K562 (cell line): ENCODE measurements at regions not wholly inside any gene's neighbourhood (a gene's known extent, or its start where the extent isn't known, plus 50 kb on each side); places are given as distances from the start of the nearest gene placed in this dataset.

Source experiments
- ATAC-seq: fragments of 200-7000 bp; cut with Tn5 transposase; 3 replicates; pipeline ENCODE4 v1.9.1; 2020; ENCODE audit warnings: moderate library complexity
- BruUV-seq: library from RNA; stranded (reverse); fragments of 400-500 nt; replicated peaks from 2 replicates; lab custom pipeline; 2021; lab: Mats Ljungman, UMichigan
- CTCF ChIA-PET: fragments of 300-600 bp; formaldehyde crosslinking; extraction: SDS; loops from one replicate; lab custom pipeline; 2021; ENCODE audit warnings: low intra/inter-chr PET ratio; lab: Yijun Ruan, JAX
- POLR2A ChIA-PET: fragments of 300-600, 350-650 bp; sonication (Branson Sonifier 250); formaldehyde crosslinking; extraction: SDS; loops from one replicate; lab custom pipeline; 2021; ENCODE audit warnings: antibody characterized with exemption, inconsistent platforms; lab: Yijun Ruan, JAX
- DNase-seq, 4 experiments: peaks; one replicate each; pipeline versions ENCODE4 v3.0.0 to v3.0.0-alpha.2; 2011 to 2018; ENCODE audit warnings: low spot score in 3 of 4, mixed read lengths in 3 of 4; ENCODE audit errors: extremely low read depth in 1 of 4
- FAIRE-seq: peaks from 2 replicates; lab custom pipeline; 2011; peaks lifted over from hg19 to GRCh38; lab: Jason Lieb, UNC
- H2AFZ ChIP-seq: 2 replicates; pipeline ENCODE4 v1.6.0; 2011; ENCODE audit warnings: low read depth, low read length, control low read depth, inconsistent platforms
- H3K27ac ChIP-seq: fragments of 200-600 bp; 3 replicates; pipeline ENCODE4 v1.8.0; 2011; ENCODE audit warnings: low read depth, mild to moderate bottlenecking, control low read depth, inconsistent platforms, low read length, moderate library complexity, mixed read lengths; ENCODE audit errors: extremely low read depth
- H3K27me3 ChIP-seq, 2 experiments: fragments of 300-600 bp in 1 of 2; 2 replicates in 1 of 2; 3 replicates in 1 of 2; pipeline versions ENCODE4 v1.6.0 to v1.8.0; 2011; ENCODE audit warnings: inconsistent platforms in 2 of 2, low read length in 2 of 2, mild to moderate bottlenecking in 1 of 2, mixed read lengths in 1 of 2, moderate library complexity in 1 of 2; ENCODE audit not compliant: control insufficient read depth in 2 of 2, insufficient read depth in 2 of 2
- H3K36me3 ChIP-seq: fragments of 300-600 bp; 3 replicates; pipeline ENCODE4 v1.8.0; 2011; ENCODE audit warnings: mild to moderate bottlenecking, low read length, inconsistent platforms; ENCODE audit not compliant: control insufficient read depth, insufficient read depth
- H3K4me1 ChIP-seq, 2 experiments: fragments of 200-600 bp in 1 of 2; replicated peaks in 1 of 2; 2 replicates in 1 of 2; 3 replicates in 1 of 2; pipeline versions ENCODE4 v1.5.1 to v1.8.0; 2011; ENCODE audit warnings: inconsistent platforms in 2 of 2, low read length in 2 of 2, mild to moderate bottlenecking in 1 of 2, mixed read lengths in 1 of 2, moderate library complexity in 1 of 2; ENCODE audit not compliant: control insufficient read depth in 2 of 2, insufficient read depth in 2 of 2
- H3K4me2 ChIP-seq: 2 replicates; pipeline ENCODE4 v1.6.1; 2011; ENCODE audit warnings: low read length, control low read depth, inconsistent platforms, mixed read lengths; ENCODE audit not compliant: insufficient read depth
- H3K4me3 ChIP-seq: fragments of 200-600 bp; sonication (generic), shearing (Covaris generic); 2 replicates; pipeline ENCODE4 v1.5.1; 2016; ENCODE audit warnings: control low read depth, inconsistent platforms
- H3K79me2 ChIP-seq: fragments of 200-600 bp; 3 replicates; pipeline ENCODE4 v1.8.0; 2011; ENCODE audit warnings: low read length, inconsistent platforms; ENCODE audit not compliant: control insufficient read depth, insufficient read depth
- H3K9ac ChIP-seq, 2 experiments: 2 replicates each; pipeline versions ENCODE4 v1.6.0 to v1.6.1; 2011; ENCODE audit warnings: low read depth in 2 of 2, low read length in 2 of 2, control low read depth in 1 of 2, inconsistent platforms in 1 of 2, mild to moderate bottlenecking in 1 of 2, mixed read lengths in 1 of 2; ENCODE audit not compliant: insufficient read depth in 1 of 2
- H3K9me1 ChIP-seq: one replicate; pipeline ENCODE4 v1.6.0; 2011; ENCODE audit warnings: inconsistent platforms, mild to moderate bottlenecking, low read length, moderate library complexity; ENCODE audit not compliant: control insufficient read depth, insufficient read depth
- H3K9me3 ChIP-seq: replicated peaks from 2 replicates; pipeline ENCODE4 v1.5.1; 2011; ENCODE audit warnings: low read depth, low read length, inconsistent platforms; ENCODE audit not compliant: control insufficient read depth, insufficient read depth
- H4K20me1 ChIP-seq: replicated peaks from 2 replicates; pipeline ENCODE4 v1.6.1; 2011; ENCODE audit warnings: low read length, inconsistent platforms, mixed read lengths; ENCODE audit not compliant: control insufficient read depth, insufficient read depth
- C11orf30 ChIP-seq: fragments of 450-650 bp; IDR thresholded peaks from 2 replicates; pipeline ENCODE4 v1.6.1; 2016; ENCODE audit warnings: low read depth, mild to moderate bottlenecking
- CHD1 ChIP-seq: fragments of 200-600 bp; sonication (generic); IDR thresholded peaks from one replicate; pipeline ENCODE4 v1.6.1; 2012; ENCODE audit warnings: mild to moderate bottlenecking, moderate library complexity, low read length, inconsistent platforms
- DDX20 ChIP-seq: fragments of 450-650 bp; IDR thresholded peaks from 2 replicates; pipeline ENCODE4 v1.6.1; 2016; ENCODE audit warnings: missing genetic modification characterization, low read depth, mild to moderate bottlenecking, missing compliant biosample characterization, moderate library complexity
- ESRRB ChIP-seq: fragments of 250-450 bp; sonication (Bioruptor Pico); IDR thresholded peaks from 2 replicates; pipeline ENCODE4 v1.5.0; 2020; ENCODE audit warnings: mild to moderate bottlenecking, moderate library complexity, borderline replicate concordance
- IRF2 ChIP-seq: sonication (generic); formaldehyde crosslinking; IDR thresholded peaks from 2 replicates; pipeline ENCODE4 v1.8.1; 2022; ENCODE audit warnings: mild to moderate bottlenecking, missing genetic modification reagents
- MTA2 ChIP-seq: fragments of 450-650 bp; IDR thresholded peaks from 2 replicates; pipeline ENCODE4 v1.6.1; 2016; ENCODE audit warnings: low read depth
- PTRF ChIP-seq: fragments of 450-650 bp; IDR thresholded peaks from 2 replicates; pipeline ENCODE4 v1.6.1; 2016; ENCODE audit warnings: mild to moderate bottlenecking, missing genetic modification characterization, missing compliant biosample characterization
- RFX5 ChIP-seq: IDR thresholded peaks from 2 replicates; pipeline ENCODE4 v1.6.1; 2011; ENCODE audit warnings: low read depth, mild to moderate bottlenecking, improper control_type of control experiment, low read length
- SP2 ChIP-seq: IDR thresholded peaks from 2 replicates; pipeline ENCODE4 v1.6.1; 2011; ENCODE audit warnings: mild to moderate bottlenecking, low read depth, low read length, moderate library complexity; ENCODE audit not compliant: poor library complexity, severe bottlenecking; ENCODE audit errors: extremely low read depth
- SRSF1 ChIP-seq: fragments of 200-400 bp; formaldehyde crosslinking; IDR thresholded peaks from 2 replicates; pipeline ENCODE4 v1.6.1; 2017; ENCODE audit warnings: mild to moderate bottlenecking, low read depth, low read length, moderate library complexity
- ZNF589 ChIP-seq: fragments of 200-800 bp; sonication (Bioruptor generic); IDR thresholded peaks from 2 replicates; pipeline ENCODE4 v1.6.1; 2016; ENCODE audit warnings: low read depth, missing genetic modification characterization, missing compliant biosample characterization
- ZNF696 ChIP-seq: fragments of 250-450 bp; sonication (Bioruptor Pico); conservative IDR thresholded peaks from 2 replicates; pipeline ENCODE4 v1.4.0; 2020; ENCODE audit warnings: mild to moderate bottlenecking, moderate library complexity
- ZNF780A ChIP-seq: fragments of 250-450 bp; sonication (Bioruptor Pico); IDR thresholded peaks from 2 replicates; pipeline ENCODE4 v1.5.0; 2021; ENCODE audit warnings: mild to moderate bottlenecking
- WGBS: fragments of 100-300 bp; shearing (Covaris generic); methylation state at CpG from one replicate; pipeline ENCODE4 v1.1.6; 2016; ENCODE audit warnings: low coverage, mixed read lengths; ENCODE audit not compliant: insufficient coverage; ENCODE audit errors: missing lambda C conversion rate; 5-methylcytosine and 5-hydroxymethylcytosine counted together
- in situ Hi-C: fragments of 300-500 bp; cut with MboI; formaldehyde crosslinking; loops from 4 replicates; pipeline ENCODE4 v1.15.0; 2018; ENCODE audit warnings: inconsistent platforms, mixed read lengths
- intact Hi-C: fragments of 100-400 bp; cut with micrococcal nuclease; formaldehyde crosslinking; loops from 2 replicates; pipeline ENCODE4 v1.14.2; 2022
- TF ChIP-seq, protein P1 (sequence below): fragments of 200-400 bp; formaldehyde crosslinking; IDR thresholded peaks from 2 replicates; pipeline ENCODE4 v1.6.1; 2017; ENCODE audit warnings: mild to moderate bottlenecking, low read depth, low read length, moderate library complexity
- TF ChIP-seq, protein P2 (sequence below): IDR thresholded peaks from 2 replicates; pipeline ENCODE4 v1.6.1; 2012; ENCODE audit warnings: low read depth, low read length, improper control_type of control experiment, borderline replicate concordance
- TF ChIP-seq, protein P3 (sequence below), 2 experiments: fragments of 200-800 bp in 1 of 2; sonication (Bioruptor generic) in 1 of 2; sonication (generic) in 1 of 2; formaldehyde crosslinking in 1 of 2; IDR thresholded peaks in 1 of 2; conservative IDR thresholded peaks in 1 of 2; 2 replicates each; pipeline versions ENCODE4 v1.5.0 to v1.6.1; 2016 to 2020; ENCODE audit warnings: missing compliant biosample characterization in 1 of 2, missing genetic modification characterization in 1 of 2, missing genetic modification reagents in 1 of 2

DNA sequence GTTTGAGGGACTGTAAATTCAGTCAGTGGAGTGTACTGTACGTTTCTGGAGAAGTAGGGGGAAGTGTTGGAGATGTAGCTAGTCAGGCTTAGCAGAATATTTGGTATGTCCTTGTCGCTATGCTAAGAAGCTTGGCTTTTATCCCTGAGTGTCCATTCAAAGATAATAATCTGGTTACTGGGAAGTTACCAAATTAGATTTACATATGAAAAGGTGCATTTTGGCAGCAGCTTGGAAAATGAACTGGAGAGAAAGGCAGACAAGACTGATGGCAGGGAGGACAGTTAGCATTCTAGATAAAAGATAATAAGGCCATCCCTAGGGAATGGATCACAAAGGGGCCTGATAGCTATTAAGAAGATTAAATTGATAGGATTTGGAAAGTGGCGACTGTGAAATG lies 58.7 kb downstream of the P2RY1 start (continued):
- TF ChIP-seq, protein P1, sequence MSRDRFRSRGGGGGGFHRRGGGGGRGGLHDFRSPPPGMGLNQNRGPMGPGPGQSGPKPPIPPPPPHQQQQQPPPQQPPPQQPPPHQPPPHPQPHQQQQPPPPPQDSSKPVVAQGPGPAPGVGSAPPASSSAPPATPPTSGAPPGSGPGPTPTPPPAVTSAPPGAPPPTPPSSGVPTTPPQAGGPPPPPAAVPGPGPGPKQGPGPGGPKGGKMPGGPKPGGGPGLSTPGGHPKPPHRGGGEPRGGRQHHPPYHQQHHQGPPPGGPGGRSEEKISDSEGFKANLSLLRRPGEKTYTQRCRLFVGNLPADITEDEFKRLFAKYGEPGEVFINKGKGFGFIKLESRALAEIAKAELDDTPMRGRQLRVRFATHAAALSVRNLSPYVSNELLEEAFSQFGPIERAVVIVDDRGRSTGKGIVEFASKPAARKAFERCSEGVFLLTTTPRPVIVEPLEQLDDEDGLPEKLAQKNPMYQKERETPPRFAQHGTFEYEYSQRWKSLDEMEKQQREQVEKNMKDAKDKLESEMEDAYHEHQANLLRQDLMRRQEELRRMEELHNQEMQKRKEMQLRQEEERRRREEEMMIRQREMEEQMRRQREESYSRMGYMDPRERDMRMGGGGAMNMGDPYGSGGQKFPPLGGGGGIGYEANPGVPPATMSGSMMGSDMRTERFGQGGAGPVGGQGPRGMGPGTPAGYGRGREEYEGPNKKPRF, result no peak
- no peak for TF ChIP-seq ZNF589 (CRISPR knock-in tag)
- no peak for TF ChIP-seq CHD1

DNA sequence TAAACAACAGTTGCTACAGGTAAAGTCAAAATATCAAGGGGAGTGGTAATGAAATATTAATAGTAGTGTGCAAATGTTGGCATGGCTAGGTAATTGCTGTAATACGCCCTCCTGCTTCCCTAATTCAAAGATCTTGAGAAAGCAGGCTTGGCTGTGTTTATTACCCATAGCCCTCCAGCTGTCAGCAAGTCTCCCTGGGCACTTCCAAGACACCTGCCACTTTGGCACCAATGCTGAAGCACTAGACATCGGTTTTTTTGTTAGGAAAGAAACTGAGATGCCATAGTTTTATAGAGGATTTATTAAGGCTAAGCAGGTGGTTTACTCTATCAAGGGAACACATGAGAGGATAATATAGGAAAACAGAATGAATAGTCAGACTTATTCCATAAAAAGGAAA lies 64.4 kb downstream of the P2RY1 start:
- no CpG with 5 or more reads among the region's 2 CpGs for WGBS
- FAIRE-seq, result no peak
- intact Hi-C loops, result no loop called here

More for the DNA sequence above, 64.4 kb downstream of the P2RY1 start:
- no peaks in the 10 kb centered on the region for H3K79me2 ChIP-seq
- no peak for ATAC-seq
- CTCF ChIA-PET, result interaction anchor here (0.6 kb wide), 1 partner anchor 77 kb away, joined by 3 read pairs; no protein-coding TSS in a partner anchor
- H3K9ac ChIP-seq, result no peak overlapping the region
- no peak overlapping the region for H2AFZ ChIP-seq
- in situ Hi-C loops, result no loop called here
- H3K4me2 ChIP-seq, result no peak overlapping the region
- no peak overlapping the region for H3K27ac ChIP-seq
- no peaks in the 10 kb centered on the region for H3K9me3 ChIP-seq
- H3K4me3 ChIP-seq, result no peak overlapping the region
- TF ChIP-seq SP2 (no peak), SRSF1 (no peak), ZNF780A (CRISPR knock-in tag) (no peak), ESRRB (CRISPR knock-in tag) (no peak), IRF2 (CRISPR knock-in tag) (no peak), DDX20 (tag) (no peak), RFX5 (no peak), ZNF696 (CRISPR knock-in tag) (no peak), C11orf30 (no peak), PTRF (tag) (no peak), MTA2 (no peak)
- TF ChIP-seq, protein P2, sequence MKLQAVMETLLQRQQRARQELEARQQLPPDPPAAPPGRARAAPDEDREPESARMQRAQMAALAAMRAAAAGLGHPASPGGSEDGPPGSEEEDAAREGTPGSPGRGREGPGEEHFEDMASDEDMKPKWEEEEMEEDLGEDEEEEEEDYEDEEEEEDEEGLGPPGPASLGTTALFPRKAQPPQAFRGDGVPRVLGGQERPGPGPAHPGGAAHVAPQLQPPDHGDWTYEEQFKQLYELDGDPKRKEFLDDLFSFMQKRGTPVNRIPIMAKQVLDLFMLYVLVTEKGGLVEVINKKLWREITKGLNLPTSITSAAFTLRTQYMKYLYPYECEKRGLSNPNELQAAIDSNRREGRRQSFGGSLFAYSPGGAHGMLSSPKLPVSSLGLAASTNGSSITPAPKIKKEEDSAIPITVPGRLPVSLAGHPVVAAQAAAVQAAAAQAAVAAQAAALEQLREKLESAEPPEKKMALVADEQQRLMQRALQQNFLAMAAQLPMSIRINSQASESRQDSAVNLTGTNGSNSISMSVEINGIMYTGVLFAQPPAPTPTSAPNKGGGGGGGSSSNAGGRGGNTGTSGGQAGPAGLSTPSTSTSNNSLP, result no peak
- TF ChIP-seq, protein P3, sequence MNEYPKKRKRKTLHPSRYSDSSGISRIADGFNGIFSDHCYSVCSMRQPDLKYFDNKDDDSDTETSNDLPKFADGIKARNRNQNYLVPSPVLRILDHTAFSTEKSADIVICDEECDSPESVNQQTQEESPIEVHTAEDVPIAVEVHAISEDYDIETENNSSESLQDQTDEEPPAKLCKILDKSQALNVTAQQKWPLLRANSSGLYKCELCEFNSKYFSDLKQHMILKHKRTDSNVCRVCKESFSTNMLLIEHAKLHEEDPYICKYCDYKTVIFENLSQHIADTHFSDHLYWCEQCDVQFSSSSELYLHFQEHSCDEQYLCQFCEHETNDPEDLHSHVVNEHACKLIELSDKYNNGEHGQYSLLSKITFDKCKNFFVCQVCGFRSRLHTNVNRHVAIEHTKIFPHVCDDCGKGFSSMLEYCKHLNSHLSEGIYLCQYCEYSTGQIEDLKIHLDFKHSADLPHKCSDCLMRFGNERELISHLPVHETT (CRISPR knock-in tag; conservative IDR thresholded peaks at IDR 0.05 in 1 of 2, IDR thresholded peaks at IDR 0.05 in 1 of 2), result no peak
- TF ChIP-seq, all 486 proteins: peak for 0
- no peak for DNase-seq
- BruUV-seq, result no TSS peak
- no peaks in the 10 kb centered on the region for H4K20me1 ChIP-seq
- no peaks in the 10 kb centered on the region for H3K36me3 ChIP-seq
- no peaks in the 10 kb centered on the region for H3K9me1 ChIP-seq
- POLR2A ChIA-PET, result no interaction called here
- no peaks in the 10 kb centered on the region for H3K4me1 ChIP-seq
- no peaks in the 10 kb centered on the region for H3K27me3 ChIP-seq
